ENCODE measurements at regions not wholly inside any gene's neighbourhood (a gene's known extent, or its start where the extent isn't known, plus 50 kb on each side); places are given as distances from the start of the nearest gene placed in this dataset.

DNA sequence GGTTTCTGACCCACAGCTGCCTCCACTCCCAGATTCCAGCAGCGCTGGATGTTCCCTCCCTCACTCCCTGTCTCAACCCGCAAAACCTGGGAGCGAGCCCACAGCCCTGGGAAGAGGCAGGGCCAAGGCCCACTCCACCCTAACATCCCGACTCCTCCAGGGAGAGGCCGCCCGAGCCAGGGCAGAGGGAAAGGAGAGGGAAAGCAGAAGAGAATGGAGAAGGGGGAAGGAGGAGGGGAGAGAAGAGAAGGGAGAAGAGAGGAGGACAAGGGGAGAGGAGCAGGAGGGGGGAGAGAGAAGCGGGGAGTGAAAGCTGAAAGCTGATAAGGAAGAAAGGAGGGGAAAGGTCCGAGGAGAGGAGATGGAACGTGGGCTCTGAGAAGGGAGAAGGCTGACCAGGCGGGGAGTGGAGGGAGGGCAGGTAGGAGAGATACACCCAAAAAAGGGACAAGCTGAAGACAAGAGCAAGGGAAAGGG lies 120.2 kb upstream of the PJA1 start:
- TF ChIP-seq, protein P1, sequence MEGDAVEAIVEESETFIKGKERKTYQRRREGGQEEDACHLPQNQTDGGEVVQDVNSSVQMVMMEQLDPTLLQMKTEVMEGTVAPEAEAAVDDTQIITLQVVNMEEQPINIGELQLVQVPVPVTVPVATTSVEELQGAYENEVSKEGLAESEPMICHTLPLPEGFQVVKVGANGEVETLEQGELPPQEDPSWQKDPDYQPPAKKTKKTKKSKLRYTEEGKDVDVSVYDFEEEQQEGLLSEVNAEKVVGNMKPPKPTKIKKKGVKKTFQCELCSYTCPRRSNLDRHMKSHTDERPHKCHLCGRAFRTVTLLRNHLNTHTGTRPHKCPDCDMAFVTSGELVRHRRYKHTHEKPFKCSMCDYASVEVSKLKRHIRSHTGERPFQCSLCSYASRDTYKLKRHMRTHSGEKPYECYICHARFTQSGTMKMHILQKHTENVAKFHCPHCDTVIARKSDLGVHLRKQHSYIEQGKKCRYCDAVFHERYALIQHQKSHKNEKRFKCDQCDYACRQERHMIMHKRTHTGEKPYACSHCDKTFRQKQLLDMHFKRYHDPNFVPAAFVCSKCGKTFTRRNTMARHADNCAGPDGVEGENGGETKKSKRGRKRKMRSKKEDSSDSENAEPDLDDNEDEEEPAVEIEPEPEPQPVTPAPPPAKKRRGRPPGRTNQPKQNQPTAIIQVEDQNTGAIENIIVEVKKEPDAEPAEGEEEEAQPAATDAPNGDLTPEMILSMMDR (conservative IDR thresholded peaks at IDR 0.05; ENCODE audit: control insufficient read depth, insufficient read depth, low read depth, low read length), result no peak
- peak overlapping the region; percentile 35 for H3K4me3 ChIP-seq (ENCODE audit: control insufficient read depth, low read depth, low read length)
- DNase-seq (ENCODE audit: low read depth), result no peak

DNA sequence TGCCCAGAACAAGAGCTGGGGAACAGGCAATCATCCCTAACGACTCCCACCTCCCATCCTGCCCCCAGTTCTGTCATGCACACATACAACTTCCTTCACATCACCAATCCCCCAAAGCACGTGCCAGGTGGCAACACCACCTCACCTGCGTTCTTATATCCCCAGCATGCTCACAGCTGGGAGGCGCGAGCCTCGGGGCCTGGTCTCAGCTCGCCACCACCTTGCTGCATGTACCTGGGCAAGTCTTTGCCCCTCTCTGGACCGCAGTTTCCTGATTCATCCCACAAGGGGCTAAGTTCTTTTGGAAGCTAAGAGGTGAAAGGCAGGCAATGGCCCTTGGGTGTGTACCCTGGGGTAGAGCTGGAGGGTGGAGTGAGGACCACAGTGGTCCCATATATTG lies 119.2 kb upstream of the PJA1 start:
- no peak for DNase-seq (ENCODE audit: low read depth)
- H3K4me3 ChIP-seq (ENCODE audit: control insufficient read depth, low read depth, low read length), result no peak overlapping the region
- TF ChIP-seq, protein P1 (conservative IDR thresholded peaks at IDR 0.05; ENCODE audit: control insufficient read depth, insufficient read depth, low read depth, low read length), result no peak

DNA sequence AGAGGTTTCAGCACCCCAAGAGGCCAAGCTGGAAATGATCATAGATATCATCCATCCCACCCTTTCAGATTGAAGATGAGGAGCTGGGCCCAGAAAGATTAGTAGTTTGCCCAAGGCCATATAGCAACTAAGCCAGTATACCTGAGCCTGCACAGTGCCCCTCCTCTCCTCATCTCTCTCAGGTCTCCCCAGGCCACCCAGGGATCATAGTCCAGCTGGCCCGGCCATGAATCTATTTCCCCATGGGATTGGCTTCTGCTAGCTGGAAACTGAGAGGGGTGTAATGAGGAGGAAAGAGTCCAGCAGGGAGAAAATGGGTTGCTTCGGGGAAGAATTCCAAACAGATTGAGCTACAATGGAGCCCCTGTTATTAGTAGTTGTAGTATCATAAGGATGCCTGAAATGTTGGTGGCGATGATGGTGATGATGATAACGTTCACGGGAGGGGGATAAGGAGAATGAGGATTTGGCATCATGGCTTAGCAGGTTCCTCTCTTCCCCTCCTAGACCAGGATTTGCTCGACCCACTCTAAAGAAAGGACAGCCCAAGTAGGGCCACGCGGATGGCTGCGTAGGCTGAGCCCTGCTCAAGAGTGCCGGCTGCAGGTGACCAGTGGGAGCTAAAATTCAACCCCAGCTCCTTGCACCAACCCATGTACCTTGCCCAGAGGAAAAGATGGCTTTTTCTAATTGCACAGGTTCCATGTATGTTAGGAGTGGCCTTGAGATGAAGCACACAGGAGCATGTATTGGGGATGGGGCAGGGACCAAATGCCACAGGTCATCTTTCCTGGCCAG lies 117.8 kb upstream of the PJA1 start:
- TF ChIP-seq, protein P1 (conservative IDR thresholded peaks at IDR 0.05; ENCODE audit: control insufficient read depth, insufficient read depth, low read depth, low read length), result no peak
- DNase-seq (ENCODE audit: low read depth), result no peak
- H3K4me3 ChIP-seq (ENCODE audit: control insufficient read depth, low read depth, low read length), result no peak overlapping the region

DNA sequence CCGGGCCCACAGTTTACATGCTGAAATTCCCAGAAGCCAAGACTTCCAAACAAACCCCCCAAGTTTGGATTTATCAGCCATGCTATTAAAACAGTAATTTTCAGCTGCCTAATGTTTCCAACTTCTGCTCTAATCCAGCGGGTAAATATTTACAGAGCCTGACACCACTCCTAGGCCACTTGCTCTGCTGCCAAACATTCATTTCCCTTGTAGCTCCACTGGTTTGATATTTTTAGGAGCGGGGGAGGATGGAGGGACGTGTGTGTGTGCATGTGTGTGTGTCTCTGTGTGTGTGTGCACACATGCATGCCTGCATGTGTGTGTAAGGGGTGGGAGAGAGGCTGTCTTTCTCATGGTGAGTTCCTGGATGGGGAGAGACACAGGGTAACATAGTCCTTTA lies 115.7 kb upstream of the PJA1 start:
- no peak for DNase-seq (ENCODE audit: low read depth)
- TF ChIP-seq, protein P1 (conservative IDR thresholded peaks at IDR 0.05; ENCODE audit: control insufficient read depth, insufficient read depth, low read depth, low read length), result no peak
- H3K4me3 ChIP-seq (ENCODE audit: control insufficient read depth, low read depth, low read length), result no peak overlapping the region

DNA sequence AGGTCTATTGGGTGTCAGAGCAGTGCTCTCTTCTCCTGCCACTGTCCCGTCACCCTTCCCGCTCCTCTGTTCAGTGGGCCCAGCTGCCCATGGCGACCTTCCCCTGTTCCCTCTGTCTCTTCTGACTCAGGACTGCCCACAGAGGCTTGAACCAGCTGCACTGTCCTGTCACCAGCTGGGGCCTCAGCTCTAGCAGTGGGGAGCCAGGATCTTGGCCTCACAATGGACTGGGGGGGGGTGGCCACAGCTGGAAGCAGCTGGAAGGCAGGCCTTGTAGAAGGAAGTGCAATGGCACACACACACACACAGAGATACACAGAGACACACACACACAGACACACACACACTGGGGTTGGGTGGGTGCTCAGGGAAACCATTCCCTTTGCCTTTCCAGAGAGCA lies 114.0 kb upstream of the PJA1 start:
- no peak for DNase-seq (ENCODE audit: low read depth)
- no peak overlapping the region for H3K4me3 ChIP-seq (ENCODE audit: control insufficient read depth, low read depth, low read length)
- TF ChIP-seq, protein P1 (conservative IDR thresholded peaks at IDR 0.05; ENCODE audit: control insufficient read depth, insufficient read depth, low read depth, low read length), result no peak

DNA sequence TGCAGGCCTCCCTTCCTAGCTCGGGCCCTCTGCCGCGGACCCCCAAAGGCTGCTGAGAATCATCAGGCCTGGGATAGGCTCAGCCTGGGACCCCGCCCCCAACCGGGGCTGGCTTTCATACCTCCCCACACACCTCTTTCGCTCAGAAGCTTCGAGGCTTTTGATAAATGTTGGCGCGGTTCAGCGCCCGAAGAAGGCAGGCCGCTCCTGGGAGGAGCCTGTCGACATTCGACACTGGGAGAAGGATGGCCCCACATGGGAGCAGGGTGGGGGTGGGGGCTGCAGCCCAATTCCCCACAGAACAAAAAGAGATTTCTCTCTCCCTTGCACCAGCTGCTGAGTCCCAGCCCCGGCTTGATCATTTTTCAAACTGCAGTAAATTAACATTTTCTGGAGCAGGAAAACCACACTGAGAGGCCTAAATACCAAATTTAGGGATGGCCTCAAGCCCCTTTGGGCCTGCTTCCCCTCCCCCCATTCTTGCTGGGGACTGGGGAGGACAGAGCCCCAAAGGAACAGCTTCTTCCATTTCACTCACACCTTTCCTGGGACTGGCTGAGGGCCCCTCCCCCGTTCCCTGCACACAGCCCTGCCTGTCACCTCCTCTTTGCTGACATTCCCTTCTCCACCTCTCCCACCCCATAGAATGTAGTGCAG lies 112.9 kb upstream of the PJA1 start:
- TF ChIP-seq, protein P1 (conservative IDR thresholded peaks at IDR 0.05; ENCODE audit: control insufficient read depth, insufficient read depth, low read depth, low read length), result no peak

More for the DNA sequence above, 112.9 kb upstream of the PJA1 start:
- DNase-seq (ENCODE audit: low read depth), result no peak
- no peak overlapping the region for H3K4me3 ChIP-seq (ENCODE audit: control insufficient read depth, low read depth, low read length)

Measured in fibroblast of mammary gland (primary cell).